A549 (cell line): ENCODE measurements at regions not wholly inside any gene's neighbourhood (a gene's known extent, or its start where the extent isn't known, plus 50 kb on each side); places are given as distances from the start of the nearest gene placed in this dataset.

Experiments
- ATAC-seq, 2 experiments: fragments of 200-7000 bp in 1 of 2; fragments of >200 bp in 1 of 2; cut with Nextera tagmentation in 1 of 2; cut with Tn5 transposase in 1 of 2; 3 replicates each; pipeline versions ENCODE4 v1.8.0 to v1.9.1; 2018 to 2020; ENCODE audit warnings: mild to moderate bottlenecking in 1 of 2, moderate library complexity in 1 of 2
- CTCF ChIA-PET: fragments of 300-600 bp; sonication (Branson Sonifier 250); formaldehyde crosslinking; extraction: SDS; loops from one replicate; lab custom pipeline; 2021; ENCODE audit warnings: antibody characterized with exemption, inconsistent platforms; lab: Yijun Ruan, JAX
- POLR2A ChIA-PET: fragments of 350-600 bp; formaldehyde crosslinking; extraction: SDS; loops from one replicate; lab custom pipeline; 2021; ENCODE audit warnings: antibody characterized with exemption, inconsistent platforms; lab: Yijun Ruan, JAX
- DNase-seq, 2 experiments: peaks; one replicate each; pipeline versions ENCODE4 v3.0.0 to v3.0.0-alpha.2; 2011 to 2016; ENCODE audit warnings: low read depth in 1 of 2, low spot score in 1 of 2
- FAIRE-seq: peaks from 2 replicates; lab custom pipeline; 2011; peaks lifted over from hg19 to GRCh38; lab: Jason Lieb, UNC
- H3K27ac ChIP-seq, 2 experiments: fragments of >200 bp; sonication (Bioruptor Twin); formaldehyde crosslinking; 3 replicates each; pipeline ENCODE4 v1.5.1; 2016 to 2017
- H3K4me1 ChIP-seq: fragments of >200 bp; sonication (Bioruptor Twin); formaldehyde crosslinking; 3 replicates; pipeline ENCODE4 v1.6.1; 2016
- H3K4me2 ChIP-seq: fragments of >200 bp; sonication (Bioruptor Twin); formaldehyde crosslinking; 3 replicates; pipeline ENCODE4 v1.6.1; 2016
- H3K4me3 ChIP-seq: fragments of >200 bp; sonication (Bioruptor Twin); formaldehyde crosslinking; 3 replicates; pipeline ENCODE4 v1.5.1; 2016
- H3K9me3 ChIP-seq: fragments of >200 bp; sonication (Bioruptor Twin); formaldehyde crosslinking; 3 replicates; pipeline ENCODE4 v1.6.1; 2016
- BCL3 ChIP-seq: fragments of >200 bp; sonication (Bioruptor Twin); formaldehyde crosslinking; IDR thresholded peaks from 3 replicates; pipeline ENCODE4 v1.6.1; 2016
- CBX2 ChIP-seq: fragments of 200-600 bp; sonication (generic); IDR thresholded peaks from 2 replicates; pipeline ENCODE4 v1.6.1; 2016; ENCODE audit warnings: low read depth, mild to moderate bottlenecking, borderline replicate concordance
- CBX8 ChIP-seq: fragments of 200-600 bp; sonication (generic); IDR thresholded peaks from 2 replicates; pipeline ENCODE4 v1.6.1; 2016
- CHD4 ChIP-seq: fragments of 200-600 bp; sonication (generic); IDR thresholded peaks from 2 replicates; pipeline ENCODE4 v1.6.1; 2016; ENCODE audit warnings: antibody characterized with exemption, mild to moderate bottlenecking, borderline replicate concordance
- EHMT2 ChIP-seq: fragments of 200-600 bp; sonication (generic); IDR thresholded peaks from 2 replicates; pipeline ENCODE4 v1.6.1; 2016; ENCODE audit warnings: antibody characterized with exemption, low read depth, mild to moderate bottlenecking, moderate library complexity
- ESRRA ChIP-seq: fragments of 150-350 bp; IDR thresholded peaks from 2 replicates; pipeline ENCODE4 v1.6.1; 2014; ENCODE audit warnings: mild to moderate bottlenecking, low read length, borderline replicate concordance
- FOSL2 ChIP-seq, 2 experiments: fragments of 450-650 bp in 1 of 2; fragments of >200 bp in 1 of 2; sonication (Bioruptor Twin) in 1 of 2; formaldehyde crosslinking; IDR thresholded peaks; 2 replicates each; pipeline versions ENCODE4 v1.5.0 to v1.6.1; 2016 to 2020; ENCODE audit warnings: mild to moderate bottlenecking in 1 of 2, moderate library complexity in 1 of 2
- GATA3 ChIP-seq: IDR thresholded peaks from 2 replicates; pipeline ENCODE4 v1.6.1; 2012; ENCODE audit warnings: borderline replicate concordance
- HEYL ChIP-seq: fragments of 250-450 bp; sonication (Bioruptor Pico); IDR thresholded peaks from 2 replicates; pipeline ENCODE4 v1.8.0; 2021; ENCODE audit warnings: mild to moderate bottlenecking, moderate library complexity
- HOXA7 ChIP-seq: fragments of 250-450 bp; sonication (Bioruptor Pico); IDR thresholded peaks from 2 replicates; pipeline ENCODE4 v1.5.0; 2020; ENCODE audit warnings: mild to moderate bottlenecking, moderate library complexity
- JUNB ChIP-seq: fragments of >200 bp; sonication (Bioruptor Twin); formaldehyde crosslinking; IDR thresholded peaks from 2 replicates; pipeline ENCODE4 v1.6.1; 2016
- KDM5A ChIP-seq: fragments of 200-600 bp; sonication (generic); IDR thresholded peaks from 2 replicates; pipeline ENCODE4 v1.6.1; 2016; ENCODE audit warnings: antibody characterized with exemption, mild to moderate bottlenecking
- MAFK ChIP-seq: fragments of 450-650 bp; IDR thresholded peaks from 2 replicates; pipeline ENCODE4 v1.6.1; 2014; ENCODE audit not compliant: partially characterized antibody
- NR3C1 ChIP-seq: fragments of >200 bp; sonication (Bioruptor Twin); formaldehyde crosslinking; IDR thresholded peaks from 3 replicates; pipeline ENCODE4 v1.6.1; 2017
- PHF8 ChIP-seq: fragments of 200-600 bp; sonication (generic); IDR thresholded peaks from 2 replicates; pipeline ENCODE4 v1.6.1; 2016; ENCODE audit warnings: low read depth, mild to moderate bottlenecking, antibody characterized with exemption, moderate library complexity, borderline replicate concordance
- POLR2AphosphoS2 ChIP-seq: conservative IDR thresholded peaks from 2 replicates; pipeline ENCODE4 v1.6.1; 2012; ENCODE audit warnings: low read length, improper control_type of control experiment, inconsistent platforms
- RAD21 ChIP-seq, 2 experiments: fragments of >200 bp in 1 of 2; sonication (Bioruptor Twin) in 1 of 2; formaldehyde crosslinking in 1 of 2; IDR thresholded peaks in 1 of 2; conservative IDR thresholded peaks in 1 of 2; 2 replicates in 1 of 2; 3 replicates in 1 of 2; pipeline ENCODE4 v1.6.1; 2012 to 2018; ENCODE audit warnings: inconsistent platforms in 1 of 2
- RCOR1 ChIP-seq: fragments of 150-350 bp; IDR thresholded peaks from 2 replicates; pipeline ENCODE4 v1.6.1; 2014; ENCODE audit warnings: antibody characterized with exemption, low read length, low read depth
- RFX5 ChIP-seq: fragments of 450-650 bp; IDR thresholded peaks from 2 replicates; pipeline ENCODE4 v1.7.1; 2014; ENCODE audit warnings: antibody characterized with exemption, mild to moderate bottlenecking, moderate library complexity
- RNF2 ChIP-seq: fragments of 200-600 bp; sonication (generic); IDR thresholded peaks from 2 replicates; pipeline ENCODE4 v1.6.1; 2016; ENCODE audit warnings: low read depth, mild to moderate bottlenecking, antibody characterized with exemption, moderate library complexity, borderline replicate concordance
- USF2 ChIP-seq: fragments of 450-650 bp; IDR thresholded peaks from 2 replicates; pipeline ENCODE4 v1.6.1; 2014; ENCODE audit warnings: antibody characterized with exemption
- ZC3H11A ChIP-seq: fragments of 450-650 bp; IDR thresholded peaks from 2 replicates; pipeline ENCODE4 v1.6.1; 2014; ENCODE audit warnings: antibody characterized with exemption, mild to moderate bottlenecking
- ZFP36 ChIP-seq: fragments of 450-650 bp; IDR thresholded peaks from 2 replicates; pipeline ENCODE4 v1.6.1; 2014; ENCODE audit warnings: borderline replicate concordance; ENCODE audit not compliant: partially characterized antibody
- ZNF302 ChIP-seq: fragments of 250-450 bp; sonication (Bioruptor Pico); IDR thresholded peaks from 2 replicates; pipeline ENCODE4 v1.9.0; 2021; ENCODE audit warnings: inconsistent platforms, mild to moderate bottlenecking, moderate library complexity
- WGBS: methylation state at CpG from one replicate; pipeline ENCODE4 v1.1.6; 2017; ENCODE audit errors: missing lambda C conversion rate; 5-methylcytosine and 5-hydroxymethylcytosine counted together
- TF ChIP-seq, protein P1 (sequence below): fragments of 150-350 bp; IDR thresholded peaks from 2 replicates; pipeline ENCODE4 v1.6.1; 2014; ENCODE audit warnings: low read depth, mild to moderate bottlenecking, low read length

DNA sequence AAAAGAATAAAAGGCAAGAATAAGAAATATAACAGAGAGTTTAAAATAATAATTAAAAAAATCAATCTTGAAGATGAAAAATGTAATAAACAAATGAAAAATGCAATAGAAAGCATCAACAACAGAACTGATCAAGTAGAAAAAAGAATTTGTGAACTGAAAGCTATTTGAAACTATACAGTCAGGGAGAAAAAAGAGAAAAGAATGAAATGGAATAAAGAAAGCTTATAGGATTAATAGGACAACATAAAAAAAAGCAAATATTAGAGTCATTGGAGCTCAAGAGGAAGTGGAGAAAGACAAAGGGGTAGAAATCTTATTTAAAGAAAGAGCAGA is 126.8 kb upstream of the RPL34 start (continued):
- TF ChIP-seq BCL3 = no peak
- TF ChIP-seq CBX2 = no peak
- TF ChIP-seq POLR2AphosphoS2 = no peak
- no peak for TF ChIP-seq CBX8
- TF ChIP-seq FOSL2 (IDR thresholded peaks at IDR 0.05) = no peak
- TF ChIP-seq FOSL2 (CRISPR knock-in tag; IDR thresholded peaks at IDR 0.05) = no peak

- FAIRE-seq = no peak
- TF ChIP-seq RAD21 (conservative IDR thresholded peaks at IDR 0.05 in 1 of 2, IDR thresholded peaks at IDR 0.05 in 1 of 2) (peak in 1 of 2 experiments; percentile 37; a peak in 2 of 5 replicates), CHD4 (no peak)
- no peak overlapping the region for H3K4me3 ChIP-seq
- WGBS = 0% methylated on average over 1 of the region's 4 CpGs
- ChIA-PET CTCF (interaction anchor here (1.1 kb wide), 1 partner anchor 335 kb away, joined by 3 read pairs; no protein-coding TSS in a partner anchor), POLR2A (no interaction called here)
- H3K9me3 ChIP-seq = no peaks in the 10 kb centered on the region
- no peaks in the 10 kb centered on the region for H3K4me1 ChIP-seq
- H3K4me2 ChIP-seq = no peak overlapping the region
- H3K27ac ChIP-seq = no peak overlapping the region
- DNase-seq = peak in 1 of 2 experiments; percentile 2
- peak in 1 of 2 experiments; percentile 55; a peak in 2 of 6 replicates for ATAC-seq
These were observed 127.4 kb upstream of the RPL34 start for GRCh38 chr4:108492816-108493595.

DNA sequence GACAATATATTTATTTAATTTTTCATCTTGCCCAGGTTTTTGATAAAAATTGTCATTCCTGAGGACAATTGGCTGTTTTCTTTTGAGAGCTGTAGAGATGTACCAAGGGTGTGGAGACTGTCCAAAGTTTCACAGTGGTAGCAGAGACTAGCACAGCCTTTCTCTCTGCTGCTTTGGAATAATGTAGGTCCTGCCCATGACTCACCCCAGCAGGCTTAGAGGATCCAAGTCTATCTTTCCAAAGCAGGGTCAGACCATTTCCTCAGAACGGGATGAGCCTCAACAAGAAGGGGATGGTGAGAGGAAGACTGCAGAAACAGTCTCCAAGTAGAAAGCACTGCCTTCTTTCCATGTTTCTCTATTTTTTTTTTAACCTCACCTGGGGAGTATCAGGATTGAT is 131.5 kb upstream of the RPL34 start:
- H3K9me3 ChIP-seq = no peaks in the 10 kb centered on the region
- CTCF ChIA-PET = no interaction called here
- POLR2A ChIA-PET = no interaction called here
- WGBS = 0% methylated on average over 1 of the region's 1 CpG
- no peaks in the 10 kb centered on the region for H3K4me1 ChIP-seq
- no peak for ATAC-seq
- TF ChIP-seq PHF8 = no peak
- TF ChIP-seq HOXA7 (CRISPR knock-in tag) = no peak
- TF ChIP-seq GATA3 = no peak
- no peak for TF ChIP-seq POLR2AphosphoS2
- no peak for TF ChIP-seq RNF2
- no peak for TF ChIP-seq RCOR1
- TF ChIP-seq ZNF302 (CRISPR knock-in tag) = no peak
- TF ChIP-seq JUNB = no peak
- no peak for TF ChIP-seq BCL3
- TF ChIP-seq KDM5A = no peak
- TF ChIP-seq RFX5 = no peak
- no peak for TF ChIP-seq USF2
- TF ChIP-seq NR3C1 = no peak
- TF ChIP-seq ZFP36 = no peak
- no peak for TF ChIP-seq ESRRA
- TF ChIP-seq MAFK = no peak
- no peak for TF ChIP-seq EHMT2
- TF ChIP-seq HEYL (CRISPR knock-in tag) = no peak
- TF ChIP-seq ZC3H11A = no peak
- TF ChIP-seq, protein P1, sequence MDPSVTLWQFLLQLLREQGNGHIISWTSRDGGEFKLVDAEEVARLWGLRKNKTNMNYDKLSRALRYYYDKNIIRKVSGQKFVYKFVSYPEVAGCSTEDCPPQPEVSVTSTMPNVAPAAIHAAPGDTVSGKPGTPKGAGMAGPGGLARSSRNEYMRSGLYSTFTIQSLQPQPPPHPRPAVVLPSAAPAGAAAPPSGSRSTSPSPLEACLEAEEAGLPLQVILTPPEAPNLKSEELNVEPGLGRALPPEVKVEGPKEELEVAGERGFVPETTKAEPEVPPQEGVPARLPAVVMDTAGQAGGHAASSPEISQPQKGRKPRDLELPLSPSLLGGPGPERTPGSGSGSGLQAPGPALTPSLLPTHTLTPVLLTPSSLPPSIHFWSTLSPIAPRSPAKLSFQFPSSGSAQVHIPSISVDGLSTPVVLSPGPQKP = no peak
- TF ChIP-seq, all 56 proteins: peak for 0
- no peak for DNase-seq
- Histone ChIP-seq H3K4me3 (no peak overlapping the region), H3K4me2 (no peak overlapping the region), H3K27ac (no peak overlapping the region)
- FAIRE-seq = no peak
